ENCODE measurements at regions not wholly inside any gene's neighbourhood (a gene's known extent, or its start where the extent isn't known, plus 50 kb on each side); places are given as distances from the start of the nearest gene placed in this dataset.
A peak's percentile ranks its signal among the peaks of the same experiment; 100 is the strongest.

DNA sequence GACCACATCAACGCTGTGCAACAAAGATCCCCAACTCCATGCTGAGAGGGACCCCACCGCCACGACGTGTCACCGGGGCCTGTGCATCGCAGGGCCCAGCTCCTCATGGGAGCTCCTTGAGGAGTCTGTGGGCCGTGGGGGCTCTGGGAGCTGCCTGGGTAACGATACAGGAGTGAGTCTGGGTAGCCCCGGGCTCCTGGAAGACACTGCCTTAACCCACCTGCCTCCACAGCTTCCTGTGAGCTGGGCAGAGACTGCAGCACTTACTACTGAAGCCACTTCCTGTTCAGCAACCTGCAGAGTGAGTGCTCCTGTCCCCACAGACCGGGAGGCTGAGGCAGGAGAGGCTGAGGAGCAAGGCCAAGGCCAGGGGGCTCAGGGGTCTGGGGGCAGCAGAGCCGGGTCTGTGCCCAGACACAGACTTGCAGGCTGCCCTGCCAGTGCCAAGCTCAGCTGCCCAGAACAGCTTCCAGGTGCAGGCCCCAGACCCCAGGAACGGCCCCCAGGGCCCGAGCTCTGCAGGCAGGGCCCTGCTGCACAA, 226.7 kb downstream of the BRD1 start:
- no peak for DNase-seq

DNA sequence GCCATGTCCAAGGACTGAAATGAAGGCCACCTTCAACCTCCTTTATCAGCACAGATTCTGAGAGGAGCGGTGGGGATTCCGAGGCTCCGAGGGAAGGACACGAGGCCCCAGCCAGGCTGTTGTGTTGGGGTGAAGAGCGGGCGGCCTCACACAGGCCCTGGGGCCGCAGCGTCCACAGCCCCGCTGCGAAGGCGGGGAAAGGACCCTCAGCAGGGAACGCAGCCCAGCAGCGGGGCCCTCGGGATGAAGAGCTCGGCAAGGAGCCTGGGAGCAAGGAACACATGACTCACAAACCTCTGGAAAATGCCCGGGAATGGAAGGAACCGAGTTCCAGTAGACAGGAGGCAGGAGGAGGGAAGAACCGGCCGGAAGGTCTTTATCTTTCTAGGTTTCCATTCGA, 227.2 kb downstream of the BRD1 start:
- DNase-seq, result no peak

DNA sequence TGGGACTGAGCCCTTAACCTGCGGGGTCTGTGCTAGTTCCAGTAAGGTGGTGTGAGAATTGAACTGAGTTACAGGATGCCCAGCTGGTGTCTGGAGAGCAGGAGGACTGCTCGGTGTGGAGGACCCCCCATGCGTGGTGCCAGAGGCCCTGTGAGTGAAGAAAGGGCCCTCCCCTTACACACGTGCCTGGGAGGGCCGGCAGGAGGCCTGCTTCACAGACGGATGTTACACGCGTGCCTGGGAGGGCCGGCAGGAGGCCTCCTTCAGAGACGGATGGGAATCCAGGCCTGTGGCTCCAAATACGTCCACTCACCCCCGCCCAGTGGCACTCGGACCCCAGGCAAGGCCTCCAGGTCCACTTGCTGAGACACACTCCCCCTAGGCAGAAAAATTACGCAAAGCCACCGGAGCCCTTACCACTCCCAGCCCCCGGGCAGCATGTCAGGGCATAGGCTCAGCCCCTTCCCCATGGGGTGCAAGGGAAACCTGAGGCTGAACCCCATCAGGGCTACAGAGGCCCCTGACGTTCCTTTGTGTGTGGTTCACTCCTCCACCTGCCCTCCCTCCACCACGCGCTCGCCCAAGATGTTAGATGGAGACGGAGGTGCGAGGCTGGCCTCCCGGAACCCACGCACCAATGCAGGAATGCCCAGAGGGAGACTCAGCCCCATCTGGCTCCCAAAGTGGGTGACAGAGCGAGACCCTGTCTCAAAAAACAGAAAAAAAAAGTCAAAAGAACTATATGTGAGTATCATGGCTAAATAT, 227.8 kb downstream of the BRD1 start:
- no peak for DNase-seq

DNA sequence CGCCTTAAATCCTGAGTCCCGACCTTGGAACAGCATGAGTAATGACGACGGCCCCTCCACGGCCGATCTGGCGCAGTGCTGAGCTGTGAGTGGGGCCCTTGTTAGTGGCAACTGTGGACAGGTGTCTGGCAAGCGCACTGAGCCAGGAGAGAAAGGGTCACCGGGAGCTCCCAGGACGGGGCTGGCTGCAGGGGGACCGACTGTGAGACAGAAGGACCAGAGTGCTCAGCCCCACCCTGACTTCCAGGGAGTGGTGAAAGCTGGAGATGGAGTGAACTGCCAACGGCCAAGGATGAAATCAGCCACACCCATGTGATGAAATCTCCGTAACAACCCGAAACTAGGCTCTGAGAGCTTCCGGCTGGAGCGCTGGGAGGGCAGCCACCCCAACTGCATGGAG, 228.6 kb downstream of the BRD1 start:
- DNase-seq, result no peak

DNA sequence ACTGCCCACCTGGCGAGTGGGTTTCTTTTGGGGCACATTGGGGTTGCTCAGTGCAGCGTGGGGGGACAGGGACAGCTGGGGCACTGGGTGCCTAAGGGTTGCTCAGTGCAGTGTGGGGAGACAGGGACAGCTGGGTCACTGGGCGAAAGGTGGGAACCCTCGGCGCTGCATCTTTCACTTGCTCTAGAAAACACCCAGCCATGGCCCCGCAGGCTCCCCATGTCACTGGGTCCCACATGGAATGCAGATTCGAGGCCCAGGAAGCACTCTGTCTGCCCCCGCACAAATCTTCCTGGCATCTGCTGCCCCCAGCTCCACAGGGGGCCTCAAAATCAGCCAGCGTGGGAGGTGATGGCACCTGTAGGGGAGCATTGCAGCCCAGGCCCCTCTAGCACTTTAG, 229.3 kb downstream of the BRD1 start:
- DNase-seq, result no peak

DNA sequence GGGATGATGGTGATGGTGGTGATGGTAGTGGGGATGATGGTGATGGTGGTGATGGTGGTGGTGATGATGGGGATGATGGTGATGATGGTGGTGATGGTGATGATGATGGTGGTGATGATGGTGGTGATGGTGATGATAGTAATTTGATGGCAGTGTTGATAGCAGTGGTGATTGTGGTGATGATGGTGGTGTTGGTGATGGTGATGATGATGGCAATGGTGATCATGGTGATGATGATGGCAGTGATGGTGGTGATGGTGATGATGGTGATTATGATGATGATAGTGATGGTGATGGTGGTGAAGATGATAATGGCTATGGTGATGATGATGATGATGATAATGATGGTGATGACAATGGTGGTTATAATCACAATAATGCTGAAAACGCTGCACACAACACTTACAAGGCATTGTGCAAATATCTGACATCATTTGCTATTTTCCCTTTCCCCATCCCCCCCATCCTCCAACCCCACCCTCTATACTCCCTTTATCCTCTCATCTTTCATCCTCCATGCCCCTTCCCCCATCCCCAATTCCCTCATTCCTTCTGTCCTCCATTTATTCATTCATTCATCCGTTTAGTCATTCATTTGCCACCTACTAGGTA, 230.1 kb downstream of the BRD1 start:
- DNase-seq, result no peak

DNA sequence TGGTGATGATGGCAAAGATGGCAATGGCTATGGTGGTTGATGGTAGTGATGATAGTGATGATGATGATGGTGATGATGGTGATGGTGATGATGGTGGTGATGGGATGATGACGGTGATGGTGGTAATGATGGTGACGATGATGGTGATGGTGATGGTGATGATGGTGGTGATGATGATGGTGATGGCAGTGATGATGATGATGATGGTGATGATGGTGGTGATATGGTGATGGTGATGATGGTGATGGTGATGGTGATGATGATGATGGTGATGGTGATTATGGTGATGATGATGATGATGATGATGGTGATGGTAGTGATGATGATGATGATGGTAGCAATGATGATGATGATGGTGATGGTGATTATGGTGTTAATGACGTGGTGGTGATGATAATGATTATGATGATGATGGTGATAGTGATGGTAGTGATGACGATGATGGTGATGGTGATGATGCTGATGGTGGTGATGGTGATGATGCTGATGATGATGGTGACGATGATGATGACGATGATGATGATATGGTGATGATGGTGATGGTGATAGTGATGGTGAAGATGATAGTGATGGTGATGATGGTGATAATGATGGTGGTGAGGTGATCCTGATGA, 232.1 kb downstream of the BRD1 start:
- DNase-seq, result no peak

DNA sequence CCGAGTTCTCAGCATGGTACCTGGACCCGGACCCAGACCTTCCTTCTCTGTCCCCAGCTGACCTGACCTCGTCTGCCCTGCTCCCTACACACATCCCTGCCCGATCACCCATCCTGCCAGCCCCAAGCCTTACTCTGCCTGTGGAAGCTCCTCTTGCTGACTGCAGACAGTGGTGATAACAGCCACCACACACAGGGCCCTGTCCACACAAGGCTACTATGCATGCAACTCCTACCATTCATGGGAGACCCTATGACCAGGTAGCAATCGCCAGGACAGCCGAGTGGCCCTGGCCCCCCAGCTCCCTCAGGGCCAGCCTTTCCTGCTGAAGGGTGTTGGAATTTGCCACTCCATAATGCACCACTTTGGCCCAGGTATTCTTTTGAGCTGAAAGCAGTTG, 233.6 kb downstream of the BRD1 start:
- no peak for DNase-seq

DNA sequence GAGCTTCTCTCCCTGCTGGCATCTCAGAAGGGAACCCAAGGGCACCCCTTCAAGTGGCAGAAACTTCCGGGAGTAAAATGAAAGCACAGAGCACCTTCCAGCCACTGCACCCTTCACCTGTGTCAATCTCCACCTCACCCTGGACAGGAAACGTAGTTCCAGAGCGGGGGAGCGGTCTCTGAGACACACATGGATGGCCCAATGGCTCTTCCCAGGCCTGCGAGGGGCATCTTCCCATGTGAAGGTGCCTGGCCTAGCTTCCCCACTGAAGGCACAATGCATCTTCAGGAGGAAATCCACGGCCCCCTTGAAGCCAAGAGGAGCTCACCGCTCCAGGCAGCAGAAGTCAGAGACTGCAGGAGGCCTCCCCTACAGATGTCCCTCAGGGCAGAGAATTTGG, 234.2 kb downstream of the BRD1 start:
- no peak for DNase-seq

DNA sequence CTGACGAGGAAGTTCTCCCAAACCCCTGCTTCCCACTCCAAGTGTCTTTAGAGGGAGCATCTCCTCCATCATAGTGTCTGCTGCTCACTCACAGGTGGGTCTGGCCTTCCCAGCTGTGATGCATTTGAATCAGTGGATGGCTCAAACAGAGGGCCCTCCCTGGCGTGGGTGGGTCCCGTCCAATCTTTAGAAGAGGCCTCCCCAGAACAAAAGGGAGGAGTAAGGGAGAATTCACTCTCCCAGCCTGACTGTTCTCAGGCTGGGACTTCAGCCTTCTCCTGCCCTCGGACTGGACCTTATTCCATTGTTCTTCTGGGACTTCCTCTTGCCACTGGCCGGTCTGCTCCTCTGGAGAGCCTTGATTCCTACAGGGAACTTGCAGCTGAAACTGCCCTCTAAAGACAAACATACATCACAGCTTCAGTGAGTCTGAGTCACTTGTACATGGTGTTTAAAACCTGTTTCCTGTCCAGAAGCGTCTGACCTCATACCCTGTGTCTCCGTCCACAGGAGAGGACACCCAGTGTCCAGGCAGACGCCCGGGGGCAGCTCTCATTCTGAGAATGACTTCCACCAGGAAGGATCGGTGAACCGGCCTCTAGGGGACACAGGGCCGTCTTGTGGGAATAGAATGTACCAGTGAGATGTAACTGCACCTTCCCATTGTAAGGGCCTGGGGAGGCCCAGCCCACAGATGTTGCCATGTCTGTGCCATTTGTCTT, 234.7 kb downstream of the BRD1 start:
- no peak for DNase-seq

DNA sequence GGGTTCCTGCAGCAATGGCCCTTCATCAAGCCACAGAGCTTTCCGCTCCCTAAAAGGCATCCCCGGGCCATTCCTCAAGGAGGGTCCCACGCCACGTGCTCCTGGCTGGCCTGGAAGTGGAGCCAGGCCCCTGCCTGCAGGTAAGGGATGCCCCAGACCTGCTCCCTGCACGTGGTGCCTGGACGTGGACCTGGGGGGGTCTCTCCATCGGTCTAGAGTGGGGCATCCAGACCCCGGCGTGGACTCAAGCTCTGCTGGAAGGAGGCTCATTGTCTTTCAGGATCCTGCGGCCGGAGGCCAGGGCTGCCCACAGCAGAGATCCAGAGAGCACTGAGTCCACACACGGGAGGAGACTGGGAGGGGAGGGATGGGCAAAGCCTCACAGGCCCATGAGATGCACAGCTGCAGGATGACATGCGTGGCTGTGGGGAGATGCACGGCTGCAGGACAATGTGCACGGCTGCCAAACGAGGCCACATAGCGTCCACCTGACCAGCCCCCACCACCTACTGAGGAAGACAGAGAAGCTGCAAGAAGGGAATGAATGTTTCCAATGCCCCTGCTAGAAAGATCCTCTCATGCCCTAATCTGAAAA, 236.7 kb downstream of the BRD1 start:
- DNase-seq, result no peak

DNA sequence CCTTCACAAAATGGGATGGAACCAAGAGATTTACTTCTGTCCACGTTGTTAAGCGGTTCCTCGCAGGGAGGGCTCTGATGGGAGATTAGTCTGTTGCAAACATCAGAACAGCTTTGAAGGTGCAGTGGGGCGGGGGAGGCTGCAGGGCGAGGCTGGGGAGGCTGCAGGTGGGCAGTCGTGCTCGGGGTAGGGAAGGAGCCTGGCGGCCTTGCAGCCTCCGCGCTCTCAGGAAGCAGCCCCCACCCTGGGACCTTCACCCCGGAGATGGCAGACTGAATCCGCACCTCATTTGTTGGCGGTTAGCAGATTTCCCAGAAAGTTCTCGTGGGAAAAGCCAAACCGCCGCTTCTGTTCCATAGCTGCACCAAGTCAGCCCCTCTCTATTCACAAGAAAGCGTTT, 237.3 kb downstream of the BRD1 start:
- no peak for DNase-seq

DNA sequence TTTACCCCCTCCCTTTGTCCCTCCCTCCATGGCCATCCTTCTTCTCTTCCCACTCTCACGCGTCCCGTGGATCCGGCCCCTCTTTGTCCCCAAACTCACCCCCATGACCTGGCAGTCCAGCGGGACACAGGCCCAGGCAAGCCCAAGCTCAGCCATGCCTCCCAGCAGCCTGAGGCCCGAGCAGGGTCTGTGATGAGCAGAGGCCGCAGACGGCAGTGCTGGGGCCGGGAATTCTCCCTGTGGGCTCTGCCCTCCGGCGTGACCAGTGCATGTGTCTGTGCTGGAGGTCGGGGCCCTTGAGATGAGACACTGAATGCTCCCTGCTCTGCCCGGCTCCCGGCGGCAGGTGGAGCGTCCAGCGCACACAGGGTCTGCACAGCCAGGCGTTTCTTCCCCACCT, 237.9 kb downstream of the BRD1 start:
- no peak for DNase-seq

DNA sequence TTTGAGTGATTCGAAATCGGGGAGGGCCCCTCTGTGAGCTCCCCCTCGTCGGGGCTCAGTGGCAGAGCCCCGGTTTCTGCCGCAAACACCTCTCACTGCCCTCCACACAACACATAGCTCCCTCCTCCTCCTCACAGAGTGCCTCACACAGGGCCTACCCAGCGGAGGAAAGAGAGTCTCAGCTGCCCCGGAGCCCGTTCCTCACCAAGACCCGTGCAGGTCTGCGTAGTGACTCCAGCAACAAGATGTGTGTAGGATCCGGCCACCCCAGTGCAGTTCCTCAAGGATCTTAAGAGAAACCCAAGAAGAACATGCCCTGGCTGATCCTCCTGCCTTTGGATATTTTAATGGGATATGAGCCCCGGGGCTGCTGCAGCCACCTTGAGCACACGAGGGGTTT, 238.4 kb downstream of the BRD1 start:
- no peak for DNase-seq

DNA sequence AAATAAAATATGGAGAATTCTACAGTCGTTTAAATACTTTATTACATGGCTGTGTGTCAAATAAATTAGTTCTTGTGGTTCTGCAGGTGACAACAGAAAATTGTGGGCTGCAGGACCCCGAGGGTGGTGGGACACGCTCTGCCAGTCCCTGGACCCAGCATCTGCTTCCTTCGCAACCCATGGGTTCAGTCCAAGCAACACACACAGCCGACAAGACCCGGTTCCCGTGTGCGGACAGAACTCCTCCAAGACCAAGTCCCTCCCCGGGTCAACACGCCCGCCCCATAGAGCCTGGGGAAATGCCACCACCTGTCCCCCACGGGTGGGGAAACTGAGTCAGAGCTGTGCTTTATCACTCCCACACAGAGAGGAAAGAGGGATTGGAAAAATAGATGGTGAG, 238.9 kb downstream of the BRD1 start:
- DNase-seq, result no peak

DNA sequence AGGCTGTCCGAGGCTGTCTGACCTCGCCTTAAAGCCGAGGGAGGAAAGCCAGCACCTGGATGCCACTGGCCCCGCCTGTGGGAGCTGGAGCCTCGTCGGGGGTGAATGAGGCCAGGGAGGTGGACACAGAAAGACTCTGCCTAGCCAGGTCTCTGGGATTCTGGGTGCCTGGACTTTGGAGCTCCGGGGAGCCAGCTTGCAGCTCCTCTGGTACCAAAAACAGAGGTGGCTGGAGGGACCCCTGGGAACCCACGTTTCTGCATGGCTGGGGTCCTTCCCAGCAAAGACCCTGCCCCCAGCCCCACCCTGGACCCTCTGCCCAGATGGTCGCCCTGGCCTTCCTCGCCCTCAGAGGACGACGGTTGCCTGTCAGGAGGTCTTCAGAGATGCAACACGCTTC, 239.7 kb downstream of the BRD1 start:
- no peak for DNase-seq

DNA sequence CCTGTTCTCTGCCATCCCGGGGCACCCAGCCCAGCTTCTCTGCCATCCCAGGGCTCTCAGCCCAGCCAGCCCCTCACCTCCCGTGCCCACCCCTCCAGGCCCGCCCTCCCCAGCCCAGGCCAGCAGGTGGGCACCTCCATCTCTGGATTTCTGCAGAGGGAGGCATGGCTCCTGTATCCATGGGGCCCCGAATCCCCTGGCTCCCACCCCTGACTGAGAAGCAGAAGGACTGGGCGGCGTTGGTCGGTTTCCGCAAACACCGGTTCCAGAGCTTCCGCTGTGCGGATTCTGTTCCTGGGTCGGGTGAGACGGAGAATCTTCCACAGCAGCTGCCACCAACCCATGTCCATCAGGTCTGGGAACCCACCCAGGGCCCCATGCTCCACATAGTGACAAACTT, 240.3 kb downstream of the BRD1 start:
- no peak for DNase-seq

DNA sequence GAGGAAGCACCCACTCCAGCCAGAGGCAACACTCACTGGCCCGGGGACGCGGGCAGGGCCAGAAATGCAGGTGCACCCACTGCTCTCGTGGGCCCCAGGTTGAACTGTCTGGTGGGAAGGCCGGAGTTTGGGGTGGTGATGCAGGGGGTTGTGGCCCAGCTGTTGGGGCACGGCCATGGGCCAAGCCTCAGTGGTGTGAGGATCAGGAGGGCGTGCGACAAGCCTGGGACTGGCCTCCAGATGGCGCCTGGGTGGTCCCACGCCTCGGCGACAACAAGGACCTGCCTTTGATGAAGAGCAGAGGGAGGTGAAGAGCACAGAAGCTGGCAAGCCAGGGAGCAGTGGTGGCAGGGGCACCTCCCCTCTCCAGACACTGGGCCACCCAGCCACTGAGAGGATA, 240.8 kb downstream of the BRD1 start:
- DNase-seq, result no peak

DNA sequence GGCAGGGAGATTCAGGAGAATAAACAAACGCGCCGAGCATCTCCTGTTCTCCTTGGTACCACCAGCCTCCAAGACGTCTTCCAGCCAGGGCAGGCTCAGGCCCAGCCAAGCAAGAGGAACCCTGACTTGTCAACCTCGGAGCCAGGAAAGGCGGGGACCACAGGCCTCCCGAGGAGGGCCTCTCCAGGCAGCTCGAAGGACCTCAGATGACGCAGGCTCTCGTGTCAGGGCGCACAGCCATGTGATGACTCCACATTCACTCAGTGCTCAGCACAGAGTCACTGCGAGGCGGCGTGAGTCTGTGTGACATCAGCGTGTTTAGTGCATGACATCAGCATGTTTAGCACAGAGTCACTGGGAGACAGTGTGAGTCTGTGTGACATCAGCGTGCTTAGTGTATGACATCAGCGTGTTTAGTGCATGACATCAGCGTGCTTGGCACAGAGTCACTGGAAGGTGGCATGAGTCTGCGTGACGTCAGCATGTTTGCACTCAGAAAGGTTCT, 241.4 kb downstream of the BRD1 start:
- DNase-seq, result peak; percentile 1

DNA sequence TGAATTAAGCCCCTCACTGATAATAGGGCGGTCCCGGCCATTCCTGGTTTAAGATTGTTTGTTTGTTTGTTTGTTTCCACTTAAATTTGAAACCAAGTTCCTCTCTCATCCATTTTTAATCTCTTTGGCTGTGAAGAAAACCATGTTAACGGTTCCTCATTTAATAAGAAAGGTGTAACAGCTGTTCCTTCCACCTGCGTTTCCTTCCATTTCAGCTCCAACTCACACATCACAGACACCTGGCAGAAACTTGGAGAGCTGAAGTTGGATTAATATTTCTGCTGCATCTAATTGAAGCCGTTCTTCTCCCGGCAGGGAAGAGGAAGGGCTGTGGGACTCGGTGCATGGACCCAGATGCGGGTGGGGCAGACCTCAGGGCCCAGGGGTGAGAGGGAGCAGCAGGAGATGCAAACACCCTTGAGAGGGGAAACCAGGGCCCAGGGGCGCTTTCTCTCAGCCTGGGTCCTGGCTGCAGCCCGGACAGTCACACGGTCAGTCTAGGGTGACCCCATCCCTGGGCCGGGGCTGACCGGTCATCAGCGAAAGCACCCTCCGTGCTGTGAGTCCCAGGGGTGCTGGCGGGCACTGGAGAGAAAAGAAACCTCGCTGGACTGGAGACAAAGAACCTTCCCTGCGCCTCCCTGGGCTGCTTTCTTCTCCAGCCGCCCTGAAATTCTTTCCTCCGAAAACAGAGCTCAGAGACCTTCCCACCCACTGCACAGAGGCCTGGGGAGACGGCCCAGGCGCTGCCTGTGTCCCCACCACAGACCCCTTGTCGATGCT, 242.0 kb downstream of the BRD1 start:
- DNase-seq, result no peak

DNA sequence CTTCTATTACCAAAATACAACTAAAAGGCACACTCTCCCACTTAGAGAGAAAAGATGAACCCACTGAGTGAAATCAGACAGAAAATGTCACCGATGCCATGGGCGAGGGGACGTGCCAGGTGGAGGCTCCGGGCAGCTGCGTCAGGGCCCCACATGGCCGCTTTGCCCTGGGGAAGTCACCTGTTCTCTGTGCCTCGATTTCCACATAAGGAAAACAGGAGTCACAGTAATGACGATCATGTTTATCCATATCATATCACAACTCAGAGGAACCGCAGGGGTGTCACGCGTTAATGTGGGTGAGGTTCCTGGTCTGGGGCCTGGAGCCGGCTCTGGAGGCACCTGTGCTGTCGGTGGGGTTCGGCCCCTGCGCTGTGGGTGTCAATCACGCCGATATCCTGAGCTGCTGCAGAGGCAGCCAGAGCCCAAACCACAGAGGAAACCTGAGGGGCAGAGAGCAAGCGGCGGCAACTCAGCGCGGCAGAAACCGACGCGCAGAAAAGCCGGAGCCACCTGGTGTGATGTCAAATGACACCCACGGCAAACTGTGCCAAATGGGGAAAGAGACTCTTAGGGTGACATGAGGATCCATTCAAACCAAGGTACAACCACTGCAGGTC, 243.7 kb downstream of the BRD1 start:
- DNase-seq, result no peak

DNA sequence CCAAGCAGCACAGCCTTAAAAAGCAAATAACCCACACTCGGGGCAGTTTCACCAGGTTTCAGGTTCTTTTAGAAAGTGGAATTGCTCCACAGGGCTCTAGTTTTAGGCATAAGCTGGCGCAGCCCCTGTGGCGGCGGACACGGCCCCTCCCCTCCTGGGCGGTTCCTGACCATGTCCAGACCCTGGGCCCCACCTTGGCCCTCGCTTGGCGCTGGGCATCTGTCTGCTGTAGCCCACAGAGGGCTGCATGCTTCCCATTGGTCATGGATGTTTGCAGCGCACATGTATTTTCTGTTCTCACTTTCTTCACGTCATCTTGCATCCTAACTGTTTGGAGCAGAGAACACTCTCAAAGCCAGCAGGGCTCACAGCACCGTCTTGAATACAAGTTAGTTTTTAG, 244.3 kb downstream of the BRD1 start:
- DNase-seq, result no peak
